SK-N-SH (cell line): ENCODE measurements at regions not wholly inside any gene's neighbourhood (a gene's known extent, or its start where the extent isn't known, plus 50 kb on each side); places are given as distances from the start of the nearest gene placed in this dataset.

ENCODE experiments used
- CTCF ChIA-PET: fragments of 300-600, 350-600 bp; formaldehyde crosslinking; extraction: SDS; loops from one replicate; lab custom pipeline; 2021; lab: Yijun Ruan, JAX
- POLR2A ChIA-PET: fragments of 350-600 bp; sonication (Branson Sonifier 250); formaldehyde crosslinking; extraction: SDS; loops from one replicate; lab custom pipeline; 2020; ENCODE audit warnings: antibody characterized with exemption, inconsistent platforms; lab: Yijun Ruan, JAX
- DNase-seq: peaks from one replicate; pipeline ENCODE4 v3.0.0; 2012
- H2AFZ ChIP-seq: fragments of 200-600 bp; sonication (generic); 2 replicates; pipeline ENCODE4 v1.8.1; 2016; ENCODE audit warnings: antibody characterized with exemption, mild to moderate bottlenecking, low read depth
- H3F3A ChIP-seq: fragments of 200-600 bp; sonication (generic); replicated peaks from 2 replicates; pipeline ENCODE3; 2016; ENCODE audit warnings: antibody characterized with exemption, mild to moderate bottlenecking; ENCODE audit not compliant: insufficient read depth
- H3K27ac ChIP-seq, 2 experiments: fragments of 200-500 bp in 1 of 2; fragments of 200-600 bp in 1 of 2; sonication (Bioruptor generic) in 1 of 2; sonication (generic), shearing (Covaris generic) in 1 of 2; 2 replicates each; pipeline versions ENCODE4 v1.5.1 to v1.6.1; 2014 to 2016; ENCODE audit warnings: low read depth in 2 of 2, inconsistent platforms in 1 of 2, low read length in 1 of 2, mild to moderate bottlenecking in 1 of 2, mixed read lengths in 1 of 2
- H3K27me3 ChIP-seq: fragments of 200-600 bp; sonication (generic), shearing (Covaris generic); 2 replicates; pipeline ENCODE4 v1.6.1; 2016; ENCODE audit warnings: mixed run types; ENCODE audit not compliant: insufficient read depth
- H3K36me3 ChIP-seq, 2 experiments: fragments of 200-500 bp in 1 of 2; fragments of 200-600 bp in 1 of 2; sonication (Bioruptor generic) in 1 of 2; sonication (generic) in 1 of 2; replicated peaks in 1 of 2; 2 replicates each; pipeline versions ENCODE3 to v1.5.1; 2014 to 2016; ENCODE audit warnings: low read length in 1 of 2, mild to moderate bottlenecking in 1 of 2; ENCODE audit not compliant: insufficient read depth in 2 of 2, control insufficient read depth in 1 of 2
- H3K4me1 ChIP-seq, 2 experiments: fragments of 200-500 bp in 1 of 2; fragments of 200-600 bp in 1 of 2; sonication (Bioruptor generic) in 1 of 2; sonication (generic), shearing (Covaris generic) in 1 of 2; 2 replicates each; pipeline versions ENCODE4 v1.5.1 to v1.6.1; 2014 to 2016; ENCODE audit warnings: low read depth in 1 of 2, low read length in 1 of 2, mixed run types in 1 of 2; ENCODE audit not compliant: insufficient read depth in 2 of 2, control insufficient read depth in 1 of 2
- H3K4me2 ChIP-seq: fragments of 200-600 bp; sonication (generic), shearing (Covaris generic); 2 replicates; pipeline ENCODE4 v1.6.1; 2017; ENCODE audit warnings: mixed run types
- H3K4me3 ChIP-seq, 2 experiments: fragments of 200-500 bp in 1 of 2; fragments of 200-600 bp in 1 of 2; sonication (Bioruptor generic) in 1 of 2; sonication (generic), shearing (Covaris generic) in 1 of 2; 2 replicates each; pipeline versions ENCODE4 v1.5.1 to v1.8.1; 2014 to 2016; ENCODE audit warnings: low read depth in 2 of 2, inconsistent platforms in 1 of 2, low read length in 1 of 2, mild to moderate bottlenecking in 1 of 2, mixed read lengths in 1 of 2, moderate library complexity in 1 of 2
- H3K79me2 ChIP-seq: fragments of 200-600 bp; sonication (generic); 2 replicates; pipeline ENCODE4 v1.8.1; 2017; ENCODE audit warnings: mild to moderate bottlenecking; ENCODE audit not compliant: insufficient read depth
- H3K9ac ChIP-seq: fragments of 200-600 bp; sonication (generic); 2 replicates; pipeline ENCODE4 v1.6.1; 2017; ENCODE audit warnings: mixed run types
- H3K9me2 ChIP-seq: fragments of 200-600 bp; sonication (generic); 2 replicates; pipeline ENCODE4 v1.6.1; 2017; ENCODE audit warnings: mixed run types
- H3K9me3 ChIP-seq: fragments of 200-600 bp; sonication (generic); 2 replicates; pipeline ENCODE4 v1.6.1; 2017; ENCODE audit warnings: mixed run types, mild to moderate bottlenecking, moderate library complexity
- H4K20me1 ChIP-seq: fragments of 200-600 bp; sonication (generic); 2 replicates; pipeline ENCODE4 v1.6.1; 2017; ENCODE audit warnings: mild to moderate bottlenecking, mixed run types; ENCODE audit not compliant: insufficient read depth
- ELF1 ChIP-seq: IDR thresholded peaks from 2 replicates; pipeline ENCODE4 v1.4.0; 2012
- EP300 ChIP-seq, 2 experiments: IDR thresholded peaks; 2 replicates each; pipeline versions ENCODE4 v1.4.0 to v1.6.1; 2012; ENCODE audit warnings: borderline replicate concordance in 1 of 2, low read depth in 1 of 2, low read length in 1 of 2
- FOSL2 ChIP-seq: IDR thresholded peaks from 2 replicates; pipeline ENCODE4 v1.4.0; 2012; ENCODE audit warnings: low read depth, mild to moderate bottlenecking, moderate library complexity, borderline replicate concordance
- FOXM1 ChIP-seq: IDR thresholded peaks from 2 replicates; pipeline ENCODE4 v1.4.0; 2012; ENCODE audit warnings: low read depth, mild to moderate bottlenecking
- GABPA ChIP-seq: IDR thresholded peaks from 2 replicates; pipeline ENCODE4 v1.4.0; 2012; ENCODE audit warnings: low read depth, mild to moderate bottlenecking
- GATA2 ChIP-seq: sonication (generic); formaldehyde crosslinking; IDR thresholded peaks from 2 replicates; pipeline ENCODE4 v1.5.0; 2020; ENCODE audit warnings: mild to moderate bottlenecking, missing genetic modification reagents
- IRF3 ChIP-seq: fragments of 150-350 bp; IDR thresholded peaks from 2 replicates; pipeline ENCODE4 v1.6.1; 2016; ENCODE audit warnings: mild to moderate bottlenecking, low read depth, low read length
- JUND ChIP-seq: IDR thresholded peaks from 2 replicates; pipeline ENCODE4 v1.4.0; 2012
- MAX ChIP-seq: IDR thresholded peaks from 2 replicates; pipeline ENCODE4 v1.4.0; 2012; ENCODE audit warnings: low read depth
- MEF2A ChIP-seq: IDR thresholded peaks from 2 replicates; pipeline ENCODE4 v1.4.0; 2012; ENCODE audit warnings: low read depth, borderline replicate concordance
- MXI1 ChIP-seq: IDR thresholded peaks from 2 replicates; pipeline ENCODE4 v1.6.1; 2012; ENCODE audit warnings: mild to moderate bottlenecking, low read depth, low read length, improper control_type of control experiment
- NFIC ChIP-seq: IDR thresholded peaks from 2 replicates; pipeline ENCODE4 v1.4.0; 2012; ENCODE audit warnings: borderline replicate concordance
- PBX3 ChIP-seq: IDR thresholded peaks from 2 replicates; pipeline ENCODE4; 2012
- POLR2AphosphoS5 ChIP-seq: IDR thresholded peaks from 2 replicates; pipeline ENCODE4 v1.6.1; 2012; ENCODE audit warnings: low read depth, low read length
- RFX5 ChIP-seq: IDR thresholded peaks from 2 replicates; pipeline ENCODE4 v1.6.1; 2012; ENCODE audit warnings: mild to moderate bottlenecking, improper control_type of control experiment, low read length
- RXRA ChIP-seq: IDR thresholded peaks from 2 replicates; pipeline ENCODE4 v1.4.0; 2012; ENCODE audit warnings: low read depth, mild to moderate bottlenecking, borderline replicate concordance
- TCF12 ChIP-seq: IDR thresholded peaks from 2 replicates; pipeline ENCODE4 v1.4.0; 2012
- TEAD4 ChIP-seq: IDR thresholded peaks from 2 replicates; pipeline ENCODE4 v1.4.0; 2012; ENCODE audit warnings: mild to moderate bottlenecking, borderline replicate concordance; ENCODE audit not compliant: insufficient read depth
- WGBS: methylation state at CpG from one replicate; pipeline ENCODE4 v1.1.6; 2017; ENCODE audit warnings: low lambda C conversion rate; 5-methylcytosine and 5-hydroxymethylcytosine counted together

DNA sequence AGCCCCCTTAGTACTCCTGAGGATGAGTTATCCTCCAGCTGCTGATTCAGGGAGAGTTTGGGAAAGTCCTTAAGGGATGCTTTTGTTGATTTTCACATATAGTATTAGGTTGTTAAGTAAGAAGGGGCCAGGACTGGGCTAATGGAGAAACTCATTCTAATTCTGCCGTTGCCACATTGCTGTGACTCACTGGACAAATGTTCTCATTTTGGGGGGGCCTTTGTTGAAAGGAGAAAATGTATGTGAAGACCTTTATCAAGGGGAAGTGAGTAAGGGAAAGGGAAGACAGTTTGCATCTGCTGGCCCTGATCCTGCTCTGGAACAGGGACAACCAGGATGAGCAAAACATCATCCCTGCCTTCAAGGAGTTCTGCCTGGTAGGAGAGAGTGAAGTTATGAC lies 123.2 kb upstream of the FGGY start:
- DNase-seq, result no peak
- Histone ChIP-seq H4K20me1 (no peaks in the 10 kb centered on the region), H3K36me3 (no peaks in the 10 kb centered on the region), H3K4me2 (0 out of 2 replicates have a peak overlapping the region, but pooled peaks have one; percentile 13), H3K4me3 (no peak overlapping the region), H2AFZ (no peak overlapping the region), H3K9ac (peak overlapping the region; percentile 29; the same call in 1 of the 2 replicates), H3K4me1 (peaks cover 0 to 16% of the 10 kb centered on the region in 2 experiments; a peak in 2 of 4 replicates), H3K79me2 (no peaks in the 10 kb centered on the region), H3K27ac (peak overlapping the region in 1 of 2 experiments; percentile 75; a peak in 2 of 4 replicates), H3F3A (peaks cover 17% of the 10 kb centered on the region), H3K27me3 (no peaks in the 10 kb centered on the region), H3K9me3 (no peaks in the 10 kb centered on the region), H3K9me2 (no peaks in the 10 kb centered on the region)
- TF ChIP-seq NFIC (peak; percentile 87), RXRA (peak; percentile 84), PBX3 (peak; percentile 87), TEAD4 (peak; percentile 87), EP300 (IDR thresholded peaks at IDR 0.05; ENCODE audit: borderline replicate concordance in 1 of 2, low read depth in 1 of 2, low read length in 1 of 2) (peak in 1 of 2 experiments; percentile 96; a peak in 2 of 4 replicates), MEF2A (peak; percentile 53; the same call in 1 of the 2 replicates), RFX5 (no peak), GATA2 (CRISPR knock-in tag) (no peak), POLR2AphosphoS5 (peak; percentile 41; the same call in 1 of the 2 replicates), TCF12 (peak; percentile 95), JUND (peak; percentile 89), FOXM1 (peak; percentile 33; the same call in 1 of the 2 replicates), MAX (peak; percentile 72), GABPA (no peak), FOSL2 (peak; percentile 87), ELF1 (no peak)
- CTCF ChIA-PET, result no interaction called here
- POLR2A ChIA-PET, result no interaction called here
- 16% methylated on average over 1 of the region's 1 CpG for WGBS

GRCh38 chr1:59176471-59176870 lies 120.4 kb upstream of the FGGY start:
- 92% methylated on average over 3 of the region's 3 CpGs for WGBS
- no peaks in the 10 kb centered on the region for H3K36me3 ChIP-seq
- no peak overlapping the region for H3K27ac ChIP-seq
- H3K4me2 ChIP-seq, result no peak overlapping the region
- peaks cover 17% of the 10 kb centered on the region for H3F3A ChIP-seq
- CTCF ChIA-PET, result no interaction called here
- H3K4me1 ChIP-seq, result peaks cover 0 to 16% of the 10 kb centered on the region in 2 experiments; a peak in 2 of 4 replicates
- no peak overlapping the region for H3K9ac ChIP-seq
- H2AFZ ChIP-seq, result no peak overlapping the region
- TF ChIP-seq IRF3 (no peak), GABPA (no peak), MXI1 (no peak), MEF2A (no peak)
- no peaks in the 10 kb centered on the region for H3K9me2 ChIP-seq
- no peaks in the 10 kb centered on the region for H3K27me3 ChIP-seq
- H4K20me1 ChIP-seq, result no peaks in the 10 kb centered on the region
- H3K9me3 ChIP-seq, result no peaks in the 10 kb centered on the region
- POLR2A ChIA-PET, result no interaction called here
- no peak for DNase-seq
- H3K4me3 ChIP-seq, result no peak overlapping the region
- H3K79me2 ChIP-seq, result no peaks in the 10 kb centered on the region
